Parathyroid adenoma (tissue), 2 donors: ENCODE measurements at regions not wholly inside any gene's neighbourhood (a gene's known extent, or its start where the extent isn't known, plus 50 kb on each side); places are given as distances from the start of the nearest gene placed in this dataset.

ENCODE experiments used
- H2AFZ ChIP-seq: fragments of 300-600 bp; sonication (generic); one replicate; pipeline ENCODE4 v1.7.0; 2017; ENCODE audit warnings: antibody characterized with exemption, mild to moderate bottlenecking
- H3K27ac ChIP-seq: fragments of 300-600 bp; sonication (generic); one replicate; pipeline ENCODE4 v1.7.0; 2017
- H3K27me3 ChIP-seq: fragments of 300-600 bp; sonication (generic); one replicate; pipeline ENCODE4 v1.7.0; 2017; ENCODE audit warnings: low read length; ENCODE audit not compliant: control insufficient read depth, insufficient read depth
- H3K36me3 ChIP-seq: fragments of 300-600 bp; sonication (generic); one replicate; pipeline ENCODE4 v1.7.0; 2017; ENCODE audit warnings: low read length; ENCODE audit not compliant: control insufficient read depth, insufficient read depth
- H3K4me1 ChIP-seq: fragments of 300-600 bp; sonication (generic); one replicate; pipeline ENCODE4 v1.7.0; 2017; ENCODE audit warnings: control low read depth
- H3K4me2 ChIP-seq: fragments of 300-600 bp; sonication (generic); one replicate; pipeline ENCODE4 v1.7.0; 2017; ENCODE audit warnings: low read length
- H3K4me3 ChIP-seq: fragments of 300-600 bp; sonication (generic); one replicate; pipeline ENCODE4 v1.7.0; 2017; ENCODE audit warnings: low read depth, low read length
- H3K79me2 ChIP-seq: fragments of 300-600 bp; sonication (generic); one replicate; pipeline ENCODE4 v1.7.0; 2017; ENCODE audit warnings: control low read depth
- H3K9ac ChIP-seq: fragments of 300-600 bp; sonication (generic); one replicate; pipeline ENCODE4 v1.7.0; 2017; ENCODE audit warnings: mild to moderate bottlenecking
- H3K9me3 ChIP-seq: fragments of 300-600 bp; sonication (generic); one replicate; pipeline ENCODE4 v1.7.0; 2017; ENCODE audit warnings: low read length; ENCODE audit not compliant: control insufficient read depth
- CTCF ChIP-seq: fragments of 300-600 bp; sonication (generic); IDR thresholded peaks from one replicate; pipeline ENCODE4 v1.7.0; 2017; ENCODE audit warnings: antibody characterized with exemption, mild to moderate bottlenecking
- donor health status: primary hyperparathyroidism.

- Histone ChIP-seq H3K9ac (no peak overlapping the region), H3K4me2 (no peak overlapping the region), H3K27me3 (no peaks in the 10 kb centered on the region), H3K9me3 (no peaks in the 10 kb centered on the region), H3K36me3 (no peaks in the 10 kb centered on the region), H2AFZ (no peak overlapping the region), H3K79me2 (no peaks in the 10 kb centered on the region), H3K4me3 (no peak overlapping the region), H3K27ac (no peak overlapping the region), H3K4me1 (no peaks in the 10 kb centered on the region)
- TF ChIP-seq CTCF, result no peak
Observed at GRCh38 chr11:116078101-116078591, 573.9 kb upstream of the CADM1 start.

GRCh38 chr11:116077092-116077491 lies 572.9 kb upstream of the CADM1 start:
- Histone ChIP-seq H3K9ac (no peak overlapping the region), H3K27me3 (no peaks in the 10 kb centered on the region), H3K36me3 (no peaks in the 10 kb centered on the region)

GRCh38 chr11:116073854-116074837 lies 569.9 kb upstream of the CADM1 start:
- Histone ChIP-seq H3K4me2 (no peak overlapping the region), H3K36me3 (no peaks in the 10 kb centered on the region), H3K4me3 (no peak overlapping the region), H3K79me2 (no peaks in the 10 kb centered on the region), H3K27me3 (no peaks in the 10 kb centered on the region), H3K4me1 (no peaks in the 10 kb centered on the region), H3K27ac (no peak overlapping the region), H2AFZ (no peak overlapping the region), H3K9me3 (no peaks in the 10 kb centered on the region), H3K9ac (no peak overlapping the region)
- no peak for TF ChIP-seq CTCF

More at GRCh38 chr11:116077092-116077491, 572.9 kb upstream of the CADM1 start:
- no peaks in the 10 kb centered on the region for H3K79me2 ChIP-seq
- no peak overlapping the region for H3K4me3 ChIP-seq
- no peak overlapping the region for H3K27ac ChIP-seq
- no peak overlapping the region for H3K4me2 ChIP-seq
- no peaks in the 10 kb centered on the region for H3K9me3 ChIP-seq
- TF ChIP-seq CTCF, result no peak
- no peaks in the 10 kb centered on the region for H3K4me1 ChIP-seq
- no peak overlapping the region for H2AFZ ChIP-seq

- H3K9me3 ChIP-seq, result no peaks in the 10 kb centered on the region
- no peaks in the 10 kb centered on the region for H3K36me3 ChIP-seq
- no peaks in the 10 kb centered on the region for H3K27me3 ChIP-seq
Observed at GRCh38 chr11:116072601-116073410, 568.6 kb upstream of the CADM1 start.

More at GRCh38 chr11:116072601-116073410, 568.6 kb upstream of the CADM1 start:
- Histone ChIP-seq H3K79me2 (no peaks in the 10 kb centered on the region), H3K9ac (no peak overlapping the region), H3K4me2 (no peak overlapping the region), H2AFZ (no peak overlapping the region), H3K27ac (no peak overlapping the region), H3K4me3 (no peak overlapping the region), H3K4me1 (no peaks in the 10 kb centered on the region)
- no peak for TF ChIP-seq CTCF
